CD4-positive, CD25-positive, alpha-beta regulatory T cell (primary cell): ENCODE measurements at regions not wholly inside any gene's neighbourhood (a gene's known extent, or its start where the extent isn't known, plus 50 kb on each side); places are given as distances from the start of the nearest gene placed in this dataset.
A peak's percentile ranks its signal among the peaks of the same experiment; 100 is the strongest.

Experiments
- ATAC-seq, 2 donors: fragments of 150-1000 bp; cut with Tn5 transposase; one replicate each; pipeline ENCODE4 v1.10.0; 2021; ENCODE audit warnings: low read depth in 2 of 2, moderate number of reproducible peaks in 2 of 2, moderate library complexity in 1 of 2
- DNase-seq, 3 donors: peaks; one replicate each; pipeline versions ENCODE4 v3.0.0 to v3.0.0-alpha.2; 2012 to 2022; ENCODE audit warnings: mixed read lengths in 1 of 3
- H3K27ac ChIP-seq: one replicate; pipeline ENCODE4 v1.7.0; 2013; ENCODE audit warnings: mild to moderate bottlenecking, low read length; ENCODE audit not compliant: insufficient read depth, poor library complexity, severe bottlenecking
- H3K27me3 ChIP-seq: one replicate; pipeline ENCODE4 v1.7.0; 2013; ENCODE audit warnings: low read length; ENCODE audit not compliant: control insufficient read depth, insufficient read depth
- H3K36me3 ChIP-seq: one replicate; pipeline ENCODE4 v1.7.0; 2013; ENCODE audit warnings: mild to moderate bottlenecking, low read length, moderate library complexity; ENCODE audit not compliant: control insufficient read depth, insufficient read depth
- H3K4me1 ChIP-seq: 2 replicates; pipeline ENCODE4 v1.7.0; 2013; ENCODE audit warnings: mild to moderate bottlenecking, low read length; ENCODE audit not compliant: insufficient read depth, control insufficient read depth, poor library complexity, severe bottlenecking
- H3K4me3 ChIP-seq: one replicate; pipeline ENCODE4 v1.7.0; 2013; ENCODE audit warnings: low read depth, mild to moderate bottlenecking, low read length, moderate library complexity
- H3K9me3 ChIP-seq, 2 experiments: 1 replicate in 1 of 2; 2 replicates in 1 of 2; pipeline ENCODE4 v1.7.0; 2013; ENCODE audit warnings: low read length in 2 of 2, mild to moderate bottlenecking in 1 of 2, moderate library complexity in 1 of 2; ENCODE audit not compliant: control insufficient read depth in 2 of 2
- H3K27ac Mint-ChIP-seq, 3 donors: one replicate each; pipeline ENCODE4 v1.8.0; 2020 to 2022; ENCODE audit warnings: mild to moderate bottlenecking in 3 of 3, mixed read lengths in 3 of 3, moderate library complexity in 2 of 3
- H3K27me3 Mint-ChIP-seq: one replicate; pipeline ENCODE4 v1.8.0; 2022; ENCODE audit warnings: mild to moderate bottlenecking, mixed read lengths
- H3K36me3 Mint-ChIP-seq: one replicate; pipeline ENCODE4 v1.8.0; 2020; ENCODE audit warnings: mixed read lengths
- H3K4me1 Mint-ChIP-seq, 4 donors: one replicate each; pipeline ENCODE4 v1.8.0; 2020 to 2022; ENCODE audit warnings: mixed read lengths in 4 of 4, mild to moderate bottlenecking in 1 of 4
- H3K4me3 Mint-ChIP-seq, 4 donors: one replicate each; pipeline ENCODE4 v1.8.0; 2020 to 2022; ENCODE audit warnings: mild to moderate bottlenecking in 4 of 4, mixed read lengths in 4 of 4, moderate library complexity in 3 of 4
- H3K9me3 Mint-ChIP-seq, 7 donors: one replicate each; pipeline ENCODE4 v1.8.0; 2020 to 2022; ENCODE audit warnings: mixed read lengths in 7 of 7, mild to moderate bottlenecking in 3 of 7, moderate library complexity in 2 of 7

DNA sequence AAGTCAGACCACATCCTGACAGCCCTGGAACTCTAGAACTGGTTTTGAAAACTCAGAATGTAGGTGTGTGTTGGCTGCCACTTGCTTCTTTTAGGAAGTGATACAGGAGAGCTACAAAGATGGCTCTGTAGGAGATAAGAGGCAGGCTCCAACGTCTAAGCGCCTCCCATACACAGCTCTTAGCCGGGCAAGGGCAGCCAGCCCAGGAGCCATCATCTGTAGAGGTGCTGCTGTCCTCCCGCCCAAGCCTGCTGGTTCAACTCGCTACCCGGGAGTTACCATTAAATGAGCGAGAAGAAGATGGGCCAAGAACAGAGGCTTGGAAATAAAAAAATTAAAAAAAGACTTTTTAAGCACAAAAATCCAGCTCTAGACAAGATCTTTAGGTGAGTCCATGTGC, 61.2 kb upstream of the DIO3 start:
- Mint-ChIP-seq H3K4me1 (no peaks in the 10 kb centered on the region), H3K27me3 (no peaks in the 10 kb centered on the region), H3K9me3 (peaks cover 0 to 2% (median 0%) of the 10 kb centered on the region in 7 donors), H3K36me3 (no peaks in the 10 kb centered on the region), H3K4me3 (no peak overlapping the region), H3K27ac (no peak overlapping the region)
- Histone ChIP-seq H3K9me3 (no peaks in the 10 kb centered on the region), H3K4me3 (no peak overlapping the region), H3K27ac (no peak overlapping the region), H3K36me3 (no peaks in the 10 kb centered on the region), H3K4me1 (no peaks in the 10 kb centered on the region), H3K27me3 (no peaks in the 10 kb centered on the region)
- DNase-seq, result no peak
- ATAC-seq, result no peak

DNA sequence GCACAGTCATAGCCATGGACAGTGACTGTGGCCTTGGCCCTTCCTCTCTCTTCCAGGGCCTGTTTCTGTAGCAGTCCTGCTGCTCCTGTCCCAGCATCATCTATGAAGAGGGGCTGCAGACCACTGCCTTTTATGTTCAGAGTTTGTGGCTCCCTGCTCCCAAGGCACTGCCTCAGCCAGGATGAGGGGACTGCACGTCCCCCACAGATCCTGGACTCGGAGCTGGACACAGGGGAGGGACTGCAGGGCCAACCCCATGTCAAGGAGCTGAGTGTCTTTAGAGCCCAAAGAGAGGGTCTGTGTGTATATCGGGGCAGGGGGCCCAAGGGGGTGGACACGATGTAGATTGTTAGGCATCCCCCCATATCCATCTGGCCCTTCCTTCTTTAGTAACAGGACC, 60.6 kb upstream of the DIO3 start:
- ATAC-seq, result no peak
- H3K9me3 Mint-ChIP-seq, result peaks cover 0 to 2% (median 0%) of the 10 kb centered on the region in 7 donors
- H3K4me3 Mint-ChIP-seq, result no peak overlapping the region
- Histone ChIP-seq H3K9me3 (no peaks in the 10 kb centered on the region), H3K27me3 (no peaks in the 10 kb centered on the region), H3K36me3 (no peaks in the 10 kb centered on the region), H3K4me1 (no peaks in the 10 kb centered on the region), H3K27ac (no peak overlapping the region), H3K4me3 (no peak overlapping the region)
- H3K27ac Mint-ChIP-seq, result no peak overlapping the region
- no peak for DNase-seq
- H3K36me3 Mint-ChIP-seq, result no peaks in the 10 kb centered on the region
- no peaks in the 10 kb centered on the region for H3K4me1 Mint-ChIP-seq
- H3K27me3 Mint-ChIP-seq, result no peaks in the 10 kb centered on the region

GRCh38 chr14:101501341-101501740, 60.0 kb upstream of the DIO3 start:
- no peaks in the 10 kb centered on the region for H3K4me1 Mint-ChIP-seq
- Histone ChIP-seq H3K27ac (no peak overlapping the region), H3K4me1 (no peaks in the 10 kb centered on the region), H3K36me3 (no peaks in the 10 kb centered on the region), H3K27me3 (no peaks in the 10 kb centered on the region), H3K4me3 (no peak overlapping the region), H3K9me3 (no peaks in the 10 kb centered on the region)
- no peaks in the 10 kb centered on the region for H3K36me3 Mint-ChIP-seq
- no peaks in the 10 kb centered on the region for H3K27me3 Mint-ChIP-seq
- ATAC-seq (no peak), DNase-seq (no peak)
- H3K27ac Mint-ChIP-seq, result no peak overlapping the region
- no peak overlapping the region for H3K4me3 Mint-ChIP-seq
- peaks cover 0 to 2% (median 0%) of the 10 kb centered on the region in 7 donors for H3K9me3 Mint-ChIP-seq

- peak overlapping the region in 1 of 4 donors; percentile 54 for H3K4me3 Mint-ChIP-seq
- no peaks in the 10 kb centered on the region for H3K9me3 ChIP-seq
- H3K9me3 Mint-ChIP-seq, result peaks cover 0 to 4% (median 0%) of the 10 kb centered on the region in 7 donors
- no peaks in the 10 kb centered on the region for H3K27me3 Mint-ChIP-seq
- H3K27me3 ChIP-seq, result no peaks in the 10 kb centered on the region
- H3K36me3 Mint-ChIP-seq, result no peaks in the 10 kb centered on the region
- DNase-seq (no peak), ATAC-seq (no peak)
- H3K4me1 Mint-ChIP-seq, result no peaks in the 10 kb centered on the region
- peak overlapping the region in 1 of 3 donors; percentile 66 for H3K27ac Mint-ChIP-seq
- H3K4me3 ChIP-seq, result no peak overlapping the region
- H3K4me1 ChIP-seq, result no peaks in the 10 kb centered on the region
- no peak overlapping the region for H3K27ac ChIP-seq
- H3K36me3 ChIP-seq, result no peaks in the 10 kb centered on the region
Observed at GRCh38 chr14:101501858-101502615, 59.3 kb upstream of the DIO3 start.

GRCh38 chr14:101502761-101503392, 58.4 kb upstream of the DIO3 start:
- H3K9me3 Mint-ChIP-seq, result peaks cover 0 to 4% (median 0%) of the 10 kb centered on the region in 7 donors
- DNase-seq (no peak), ATAC-seq (no peak)
- no peaks in the 10 kb centered on the region for H3K27me3 Mint-ChIP-seq
- H3K27ac Mint-ChIP-seq, result no peak overlapping the region
- no peaks in the 10 kb centered on the region for H3K36me3 ChIP-seq
- no peaks in the 10 kb centered on the region for H3K36me3 Mint-ChIP-seq
- no peaks in the 10 kb centered on the region for H3K27me3 ChIP-seq
- H3K27ac ChIP-seq, result no peak overlapping the region
- H3K4me1 Mint-ChIP-seq, result no peaks in the 10 kb centered on the region
- no peaks in the 10 kb centered on the region for H3K4me1 ChIP-seq
- no peaks in the 10 kb centered on the region for H3K9me3 ChIP-seq
- no peak overlapping the region for H3K4me3 Mint-ChIP-seq
- no peak overlapping the region for H3K4me3 ChIP-seq

- no peaks in the 10 kb centered on the region for H3K9me3 ChIP-seq
- no peak overlapping the region for H3K4me3 ChIP-seq
- no peaks in the 10 kb centered on the region for H3K4me1 Mint-ChIP-seq
- no peaks in the 10 kb centered on the region for H3K36me3 ChIP-seq
- H3K27ac Mint-ChIP-seq, result no peak overlapping the region
- no peak overlapping the region for H3K27ac ChIP-seq
- no peak overlapping the region for H3K4me3 Mint-ChIP-seq
- H3K27me3 Mint-ChIP-seq, result no peaks in the 10 kb centered on the region
- H3K9me3 Mint-ChIP-seq, result peaks cover 0 to 2% (median 0%) of the 10 kb centered on the region in 7 donors
- DNase-seq (no peak), ATAC-seq (no peak)
- H3K36me3 Mint-ChIP-seq, result no peaks in the 10 kb centered on the region
- no peaks in the 10 kb centered on the region for H3K4me1 ChIP-seq
- H3K27me3 ChIP-seq, result no peaks in the 10 kb centered on the region
Observed at GRCh38 chr14:101503431-101504095, 57.7 kb upstream of the DIO3 start.

GRCh38 chr14:101504096-101504948, 57.0 kb upstream of the DIO3 start:
- DNase-seq, result no peak
- H3K36me3 Mint-ChIP-seq, result no peaks in the 10 kb centered on the region
- Histone ChIP-seq H3K4me1 (no peaks in the 10 kb centered on the region), H3K36me3 (no peaks in the 10 kb centered on the region), H3K27ac (no peak overlapping the region), H3K4me3 (no peak overlapping the region), H3K27me3 (no peaks in the 10 kb centered on the region), H3K9me3 (no peaks in the 10 kb centered on the region)
- H3K4me3 Mint-ChIP-seq, result no peak overlapping the region
- no peak for ATAC-seq
- peaks cover 0 to 2% (median 0%) of the 10 kb centered on the region in 7 donors for H3K9me3 Mint-ChIP-seq
- H3K27me3 Mint-ChIP-seq, result no peaks in the 10 kb centered on the region
- no peak overlapping the region for H3K27ac Mint-ChIP-seq
- H3K4me1 Mint-ChIP-seq, result no peaks in the 10 kb centered on the region
